ENCODE measurements at regions not wholly inside any gene's neighbourhood (a gene's known extent, or its start where the extent isn't known, plus 50 kb on each side); places are given as distances from the start of the nearest gene placed in this dataset.

DNA sequence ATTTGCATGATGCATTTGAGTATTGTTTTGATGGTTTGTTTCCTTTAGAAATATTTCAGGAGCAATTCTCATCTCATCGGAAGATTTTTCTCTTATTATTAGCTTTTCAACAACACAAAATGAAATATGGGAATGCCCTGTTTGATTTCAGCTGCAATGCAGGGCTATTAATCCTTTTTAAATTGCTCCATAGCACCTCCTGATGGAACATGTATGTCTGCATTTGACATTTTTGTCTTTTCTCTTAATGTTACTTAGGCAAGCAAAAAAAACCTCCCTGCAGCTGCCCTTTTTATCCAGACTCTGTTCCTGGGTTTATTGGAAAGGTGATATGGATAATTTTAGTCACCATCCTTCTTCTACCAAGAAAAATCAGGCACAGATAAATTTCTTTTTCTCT is 895.8 kb downstream of the RPS29 start:
- H3K4me3 Mint-ChIP-seq, result no peak overlapping the region
- no peaks in the 10 kb centered on the region for H3K36me3 Mint-ChIP-seq
- H3K4me1 Mint-ChIP-seq, result peaks cover 16% of the 10 kb centered on the region
- H3K9me3 Mint-ChIP-seq, result peaks cover 3% of the 10 kb centered on the region
- H3K27ac Mint-ChIP-seq, result no peak overlapping the region
- no peaks in the 10 kb centered on the region for H3K27me3 Mint-ChIP-seq (ENCODE audit: low read depth)
- TF ChIP-seq, protein P1, sequence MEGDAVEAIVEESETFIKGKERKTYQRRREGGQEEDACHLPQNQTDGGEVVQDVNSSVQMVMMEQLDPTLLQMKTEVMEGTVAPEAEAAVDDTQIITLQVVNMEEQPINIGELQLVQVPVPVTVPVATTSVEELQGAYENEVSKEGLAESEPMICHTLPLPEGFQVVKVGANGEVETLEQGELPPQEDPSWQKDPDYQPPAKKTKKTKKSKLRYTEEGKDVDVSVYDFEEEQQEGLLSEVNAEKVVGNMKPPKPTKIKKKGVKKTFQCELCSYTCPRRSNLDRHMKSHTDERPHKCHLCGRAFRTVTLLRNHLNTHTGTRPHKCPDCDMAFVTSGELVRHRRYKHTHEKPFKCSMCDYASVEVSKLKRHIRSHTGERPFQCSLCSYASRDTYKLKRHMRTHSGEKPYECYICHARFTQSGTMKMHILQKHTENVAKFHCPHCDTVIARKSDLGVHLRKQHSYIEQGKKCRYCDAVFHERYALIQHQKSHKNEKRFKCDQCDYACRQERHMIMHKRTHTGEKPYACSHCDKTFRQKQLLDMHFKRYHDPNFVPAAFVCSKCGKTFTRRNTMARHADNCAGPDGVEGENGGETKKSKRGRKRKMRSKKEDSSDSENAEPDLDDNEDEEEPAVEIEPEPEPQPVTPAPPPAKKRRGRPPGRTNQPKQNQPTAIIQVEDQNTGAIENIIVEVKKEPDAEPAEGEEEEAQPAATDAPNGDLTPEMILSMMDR (IDR thresholded peaks at IDR 0.05; ENCODE audit: unreplicated experiment), result no peak
- no peak for DNase-seq (ENCODE audit: low spot score in 2 of 2, unreplicated experiment in 2 of 2)

DNA sequence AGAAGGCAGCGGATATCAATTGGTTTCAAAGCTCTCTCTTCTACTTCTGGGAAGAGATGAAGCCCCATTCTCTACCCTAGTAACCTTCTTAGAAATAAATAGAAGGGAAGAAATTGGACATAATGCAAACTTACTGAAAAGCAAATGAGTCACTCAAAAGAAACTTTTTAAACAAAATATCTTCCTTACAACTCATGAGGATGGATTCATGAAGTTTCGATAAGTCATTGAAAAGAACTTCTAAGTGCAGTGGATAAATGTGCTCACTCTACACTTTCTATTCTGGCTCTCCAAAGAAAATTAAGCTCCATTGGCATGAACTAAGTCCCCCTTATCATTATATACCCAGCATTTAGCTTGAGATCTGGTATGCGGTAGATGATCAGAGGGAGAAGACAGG is 899.5 kb downstream of the RPS29 start:
- H3K9me3 Mint-ChIP-seq, result peaks cover 3% of the 10 kb centered on the region
- no peak overlapping the region for H3K4me3 Mint-ChIP-seq
- no peak overlapping the region for H3K27ac Mint-ChIP-seq
- DNase-seq (ENCODE audit: low spot score in 2 of 2, unreplicated experiment in 2 of 2), result no peak
- TF ChIP-seq, protein P1 (IDR thresholded peaks at IDR 0.05; ENCODE audit: unreplicated experiment), result no peak
- H3K27me3 Mint-ChIP-seq (ENCODE audit: low read depth), result no peaks in the 10 kb centered on the region
- no peaks in the 10 kb centered on the region for H3K36me3 Mint-ChIP-seq
- H3K4me1 Mint-ChIP-seq, result peaks cover 16% of the 10 kb centered on the region

DNA sequence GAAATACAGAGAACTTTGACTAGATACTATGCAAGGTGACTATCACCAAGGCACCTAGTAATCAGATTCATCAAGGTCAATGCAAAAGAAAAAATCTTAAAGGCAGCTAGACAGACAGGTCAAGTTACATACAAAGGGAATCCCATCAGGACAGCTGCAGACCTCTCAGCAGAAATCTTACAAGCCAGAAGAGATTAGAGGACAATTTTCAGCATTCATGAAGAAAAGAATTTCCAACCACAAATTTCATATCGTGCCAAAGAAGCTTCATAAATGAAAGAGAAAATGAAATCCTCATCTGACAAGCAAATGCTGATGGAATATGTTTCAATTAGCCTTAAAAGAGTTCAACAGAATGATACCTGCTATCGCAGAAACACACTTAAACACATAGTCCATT is 913.7 kb downstream of the RPS29 start:
- Mint-ChIP-seq H3K27ac (no peak overlapping the region), H3K4me3 (no peak overlapping the region), H3K4me1 (no peaks in the 10 kb centered on the region), H3K36me3 (peaks cover 8% of the 10 kb centered on the region), H3K27me3 (ENCODE audit: low read depth) (no peaks in the 10 kb centered on the region), H3K9me3 (peaks cover 30% of the 10 kb centered on the region)
- TF ChIP-seq, protein P1 (IDR thresholded peaks at IDR 0.05; ENCODE audit: unreplicated experiment), result no peak
- DNase-seq (ENCODE audit: low spot score in 2 of 2, unreplicated experiment in 2 of 2), result no peak

DNA sequence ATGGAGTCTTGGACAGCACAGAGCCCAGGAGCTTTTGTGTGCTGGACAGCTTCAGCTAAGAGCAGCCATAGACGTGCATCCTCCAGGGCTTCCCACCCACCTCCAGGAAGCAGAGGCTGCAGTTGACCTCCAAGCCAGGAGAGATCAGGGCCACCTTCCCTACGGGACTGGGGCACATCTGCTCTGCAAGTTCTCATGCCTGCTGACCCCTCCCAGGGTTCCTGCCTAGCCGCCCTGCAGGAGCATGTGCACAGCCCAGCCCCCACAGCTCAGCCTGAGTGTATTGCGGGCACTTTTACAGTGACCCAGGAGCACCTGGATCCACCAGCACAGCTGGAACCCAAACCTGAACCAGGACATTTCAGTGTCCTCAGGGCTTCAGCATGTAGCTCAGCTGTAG is 915.2 kb downstream of the RPS29 start:
- peaks cover 8% of the 10 kb centered on the region for H3K36me3 Mint-ChIP-seq
- no peak overlapping the region for H3K4me3 Mint-ChIP-seq
- H3K4me1 Mint-ChIP-seq, result no peaks in the 10 kb centered on the region
- no peak for DNase-seq (ENCODE audit: low spot score in 2 of 2, unreplicated experiment in 2 of 2)
- peaks cover 25% of the 10 kb centered on the region for H3K9me3 Mint-ChIP-seq
- H3K27ac Mint-ChIP-seq, result no peak overlapping the region
- TF ChIP-seq, protein P1 (IDR thresholded peaks at IDR 0.05; ENCODE audit: unreplicated experiment), result no peak
- H3K27me3 Mint-ChIP-seq (ENCODE audit: low read depth), result no peaks in the 10 kb centered on the region

DNA sequence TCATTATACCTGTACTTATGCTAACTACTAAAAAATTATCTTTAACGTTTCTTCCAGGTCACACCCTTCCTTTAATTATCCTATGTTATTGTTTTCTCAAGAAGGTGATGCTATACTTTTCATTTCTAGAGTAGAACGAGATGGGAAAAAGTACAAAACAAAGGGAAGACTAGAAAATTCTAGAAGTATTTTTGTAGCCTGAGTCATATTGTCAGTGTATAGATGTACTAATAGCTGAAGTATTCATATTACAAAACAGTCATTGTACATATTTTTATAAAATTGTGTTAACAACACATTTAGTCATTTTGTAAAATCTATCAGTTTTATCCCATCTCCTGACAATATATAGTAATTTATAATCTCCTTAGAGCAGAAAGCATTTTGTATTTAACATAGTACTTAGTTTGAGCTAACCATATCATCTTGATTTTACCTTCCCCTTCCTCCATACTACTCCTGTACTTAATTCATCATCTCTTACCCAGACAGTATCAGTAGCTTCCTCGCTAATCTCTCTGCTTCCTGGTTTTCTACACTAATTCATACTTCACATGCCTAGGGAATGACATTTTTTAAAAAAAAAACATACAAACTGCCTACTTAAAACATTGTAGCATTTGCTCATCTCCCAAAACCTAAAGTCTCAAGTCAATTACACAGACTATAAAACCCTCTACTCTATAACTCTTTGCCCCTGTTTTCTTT is 920.9 kb downstream of the RPS29 start:
- peaks cover 25% of the 10 kb centered on the region for H3K9me3 Mint-ChIP-seq
- H3K36me3 Mint-ChIP-seq, result peaks cover 4% of the 10 kb centered on the region
- peaks cover 5% of the 10 kb centered on the region for H3K4me1 Mint-ChIP-seq
- no peak for DNase-seq (ENCODE audit: low spot score in 2 of 2, unreplicated experiment in 2 of 2)
- no peak overlapping the region for H3K27ac Mint-ChIP-seq
- H3K27me3 Mint-ChIP-seq (ENCODE audit: low read depth), result no peaks in the 10 kb centered on the region
- no peak overlapping the region for H3K4me3 Mint-ChIP-seq
- TF ChIP-seq, protein P1 (IDR thresholded peaks at IDR 0.05; ENCODE audit: unreplicated experiment), result no peak
